HepG2 (cell line): ENCODE measurements at regions not wholly inside any gene's neighbourhood (a gene's known extent, or its start where the extent isn't known, plus 50 kb on each side); places are given as distances from the start of the nearest gene placed in this dataset.

Experiments used
- ATAC-seq: fragments of 200-7000 bp; cut with Tn5 transposase; 3 replicates; pipeline ENCODE4 v1.9.1; 2020; ENCODE audit warnings: mild to moderate bottlenecking, moderate library complexity
- BruUV-seq: library from RNA; stranded (reverse); fragments of 400-500 nt; replicated peaks from 2 replicates; lab custom pipeline; 2021; lab: Mats Ljungman, UMichigan
- CTCF ChIA-PET: fragments of 300-600 bp; formaldehyde crosslinking; extraction: SDS; loops from one replicate; lab custom pipeline; 2021; ENCODE audit warnings: low total read pairs, inconsistent platforms, low intra/inter-chr PET ratio; lab: Yijun Ruan, JAX
- POLR2A ChIA-PET: fragments of 350-600 bp; sonication (Branson Sonifier 250); formaldehyde crosslinking; loops from one replicate; lab custom pipeline; 2020; ENCODE audit warnings: antibody characterized with exemption, inconsistent platforms; lab: Yijun Ruan, JAX
- DNase-seq: peaks from one replicate; pipeline ENCODE4 v3.0.0-alpha.2; 2015; ENCODE audit warnings: low spot score
- FAIRE-seq: peaks from 3 replicates; lab custom pipeline; 2011; peaks lifted over from hg19 to GRCh38; lab: Jason Lieb, UNC
- H2AFZ ChIP-seq: one replicate; pipeline ENCODE4 v1.6.1; 2011; ENCODE audit warnings: low read length, inconsistent platforms
- H3K27ac ChIP-seq: fragments of 300-600 bp; 3 replicates; pipeline ENCODE4 v1.8.0; 2011; ENCODE audit warnings: mixed run types, mild to moderate bottlenecking, mixed read lengths, low read length, inconsistent platforms; ENCODE audit not compliant: insufficient read depth; ENCODE audit errors: extremely low read length
- H3K27me3 ChIP-seq, 2 experiments: fragments of 200-600 bp in 1 of 2; 2 replicates in 1 of 2; 3 replicates in 1 of 2; pipeline versions ENCODE4 v1.6.0 to v1.8.0; 2011; ENCODE audit warnings: low read length in 2 of 2, mild to moderate bottlenecking in 2 of 2, moderate library complexity in 2 of 2, inconsistent platforms in 1 of 2; ENCODE audit not compliant: insufficient read depth in 2 of 2, control insufficient read depth in 1 of 2
- H3K36me3 ChIP-seq, 2 experiments: fragments of 200-600 bp in 1 of 2; replicated peaks in 1 of 2; 2 replicates in 1 of 2; 3 replicates in 1 of 2; pipeline versions ENCODE4 v1.5.1 to v1.8.0; 2011; ENCODE audit warnings: low read length in 2 of 2, inconsistent platforms in 1 of 2; ENCODE audit not compliant: insufficient read depth in 2 of 2, control insufficient read depth in 1 of 2
- H3K4me1 ChIP-seq: 2 replicates; pipeline ENCODE4 v1.5.1; 2012; ENCODE audit warnings: low read length, inconsistent platforms; ENCODE audit not compliant: insufficient read depth
- H3K4me2 ChIP-seq: 2 replicates; pipeline ENCODE4 v1.6.0; 2011; ENCODE audit warnings: low read depth, low read length, inconsistent platforms
- H3K4me3 ChIP-seq, 3 experiments: fragments of 200-600 bp in 1 of 3; sonication (generic), shearing (Covaris generic) in 1 of 3; replicated peaks in 1 of 3; 2 replicates each; pipeline ENCODE4 v1.5.1; 2011 to 2016; ENCODE audit warnings: low read length in 3 of 3, inconsistent platforms in 2 of 3, low read depth in 2 of 3, mild to moderate bottlenecking in 2 of 3, control low read depth in 1 of 3, mixed read lengths in 1 of 3; ENCODE audit not compliant: insufficient read depth in 1 of 3
- H3K79me2 ChIP-seq: one replicate; pipeline ENCODE4 v1.6.1; 2011; ENCODE audit warnings: low read length, inconsistent platforms; ENCODE audit not compliant: insufficient read depth
- H3K9ac ChIP-seq: 2 replicates; pipeline ENCODE4 v1.6.0; 2011; ENCODE audit warnings: mild to moderate bottlenecking, low read depth, low read length, inconsistent platforms; ENCODE audit not compliant: insufficient read depth
- H3K9me3 ChIP-seq: 2 replicates; pipeline ENCODE4 v1.5.1; 2012; ENCODE audit warnings: mild to moderate bottlenecking, low read length
- H4K20me1 ChIP-seq: 2 replicates; pipeline ENCODE4 v1.6.0; 2011; ENCODE audit warnings: inconsistent platforms, mild to moderate bottlenecking, low read length, moderate library complexity; ENCODE audit not compliant: insufficient read depth
- ADNP ChIP-seq: sonication (generic); formaldehyde crosslinking; IDR thresholded peaks from 2 replicates; pipeline ENCODE4 v1.4.0; 2020; ENCODE audit warnings: missing genetic modification reagents
- BHLHE40 ChIP-seq: IDR thresholded peaks from 2 replicates; pipeline ENCODE4 v1.6.1; 2011; ENCODE audit warnings: low read length, improper control_type of control experiment
- CAMTA2 ChIP-seq: sonication (generic); formaldehyde crosslinking; IDR thresholded peaks from 2 replicates; pipeline ENCODE4 v1.4.0; 2020; ENCODE audit warnings: mild to moderate bottlenecking, missing genetic modification reagents, borderline replicate concordance
- RXRA ChIP-seq: sonication (generic); formaldehyde crosslinking; IDR thresholded peaks from 2 replicates; pipeline ENCODE4 v1.5.1; 2020; ENCODE audit warnings: missing genetic modification reagents
- RXRB ChIP-seq: IDR thresholded peaks from 2 replicates; pipeline ENCODE4 v1.6.1; 2016; ENCODE audit warnings: borderline replicate concordance, missing genetic modification reagents, missing compliant biosample characterization
- SKI ChIP-seq: fragments of 450-650 bp; IDR thresholded peaks from one replicate; pipeline ENCODE4 v1.6.1; 2018; ENCODE audit warnings: mild to moderate bottlenecking; ENCODE audit not compliant: partially characterized antibody
- SNAPC2 ChIP-seq: sonication (generic); formaldehyde crosslinking; IDR thresholded peaks from 2 replicates; pipeline ENCODE4 v1.8.1; 2022; ENCODE audit warnings: mild to moderate bottlenecking, missing genetic modification reagents
- TBL1XR1 ChIP-seq: fragments of 150-350 bp; IDR thresholded peaks from 2 replicates; pipeline ENCODE4 v1.6.1; 2014; ENCODE audit warnings: borderline replicate concordance, low read length; ENCODE audit not compliant: partially characterized antibody
- ZFX ChIP-seq: sonication (generic); formaldehyde crosslinking; IDR thresholded peaks from 2 replicates; pipeline ENCODE4 v1.4.0; 2020; ENCODE audit warnings: mild to moderate bottlenecking, low read depth, missing genetic modification reagents, moderate library complexity
- ZNF292 ChIP-seq: sonication (generic); formaldehyde crosslinking; IDR thresholded peaks from 2 replicates; pipeline ENCODE4 v1.8.1; 2022; ENCODE audit warnings: mild to moderate bottlenecking, low read depth, missing genetic modification reagents, borderline replicate concordance
- ZNF770 ChIP-seq: sonication (generic); formaldehyde crosslinking; IDR thresholded peaks from 2 replicates; pipeline ENCODE4 v1.5.0; 2020; ENCODE audit warnings: mild to moderate bottlenecking, missing genetic modification reagents
- ZNF773 ChIP-seq: sonication (generic); formaldehyde crosslinking; IDR thresholded peaks from 2 replicates; pipeline ENCODE4 v1.4.0; 2020; ENCODE audit warnings: missing genetic modification reagents, borderline replicate concordance
- WGBS: methylation state at CpG from one replicate; pipeline ENCODE4 v1.1.6; 2017; ENCODE audit warnings: low lambda C conversion rate; 5-methylcytosine and 5-hydroxymethylcytosine counted together
- in situ Hi-C: cut with HindIII; loops from 2 replicates; pipeline ENCODE4 v1.10.0; 2017; ENCODE audit warnings: low pct_unique_long_range_greater_than_20kb; ENCODE audit not compliant: extremely low pct_ligation_motif_present
- intact Hi-C: fragments of 100-400 bp; cut with micrococcal nuclease; formaldehyde crosslinking; loops from one replicate; pipeline ENCODE4 v1.10.0; 2022; ENCODE audit not compliant: unreplicated experiment
- TF ChIP-seq, protein P1 (sequence below): sonication (generic); formaldehyde crosslinking; IDR thresholded peaks from 2 replicates; pipeline ENCODE4 v1.5.0; 2020; ENCODE audit warnings: mild to moderate bottlenecking, missing genetic modification reagents, borderline replicate concordance
- TF ChIP-seq, protein P2 (sequence below): sonication (generic); formaldehyde crosslinking; IDR thresholded peaks from 2 replicates; pipeline ENCODE4 v1.5.0; 2020; ENCODE audit warnings: mild to moderate bottlenecking, low read depth, missing genetic modification reagents, borderline replicate concordance

GRCh38 chr20:60648556-60648955, 603.5 kb upstream of the CDH4 start (continued):
- TF ChIP-seq, protein P1, sequence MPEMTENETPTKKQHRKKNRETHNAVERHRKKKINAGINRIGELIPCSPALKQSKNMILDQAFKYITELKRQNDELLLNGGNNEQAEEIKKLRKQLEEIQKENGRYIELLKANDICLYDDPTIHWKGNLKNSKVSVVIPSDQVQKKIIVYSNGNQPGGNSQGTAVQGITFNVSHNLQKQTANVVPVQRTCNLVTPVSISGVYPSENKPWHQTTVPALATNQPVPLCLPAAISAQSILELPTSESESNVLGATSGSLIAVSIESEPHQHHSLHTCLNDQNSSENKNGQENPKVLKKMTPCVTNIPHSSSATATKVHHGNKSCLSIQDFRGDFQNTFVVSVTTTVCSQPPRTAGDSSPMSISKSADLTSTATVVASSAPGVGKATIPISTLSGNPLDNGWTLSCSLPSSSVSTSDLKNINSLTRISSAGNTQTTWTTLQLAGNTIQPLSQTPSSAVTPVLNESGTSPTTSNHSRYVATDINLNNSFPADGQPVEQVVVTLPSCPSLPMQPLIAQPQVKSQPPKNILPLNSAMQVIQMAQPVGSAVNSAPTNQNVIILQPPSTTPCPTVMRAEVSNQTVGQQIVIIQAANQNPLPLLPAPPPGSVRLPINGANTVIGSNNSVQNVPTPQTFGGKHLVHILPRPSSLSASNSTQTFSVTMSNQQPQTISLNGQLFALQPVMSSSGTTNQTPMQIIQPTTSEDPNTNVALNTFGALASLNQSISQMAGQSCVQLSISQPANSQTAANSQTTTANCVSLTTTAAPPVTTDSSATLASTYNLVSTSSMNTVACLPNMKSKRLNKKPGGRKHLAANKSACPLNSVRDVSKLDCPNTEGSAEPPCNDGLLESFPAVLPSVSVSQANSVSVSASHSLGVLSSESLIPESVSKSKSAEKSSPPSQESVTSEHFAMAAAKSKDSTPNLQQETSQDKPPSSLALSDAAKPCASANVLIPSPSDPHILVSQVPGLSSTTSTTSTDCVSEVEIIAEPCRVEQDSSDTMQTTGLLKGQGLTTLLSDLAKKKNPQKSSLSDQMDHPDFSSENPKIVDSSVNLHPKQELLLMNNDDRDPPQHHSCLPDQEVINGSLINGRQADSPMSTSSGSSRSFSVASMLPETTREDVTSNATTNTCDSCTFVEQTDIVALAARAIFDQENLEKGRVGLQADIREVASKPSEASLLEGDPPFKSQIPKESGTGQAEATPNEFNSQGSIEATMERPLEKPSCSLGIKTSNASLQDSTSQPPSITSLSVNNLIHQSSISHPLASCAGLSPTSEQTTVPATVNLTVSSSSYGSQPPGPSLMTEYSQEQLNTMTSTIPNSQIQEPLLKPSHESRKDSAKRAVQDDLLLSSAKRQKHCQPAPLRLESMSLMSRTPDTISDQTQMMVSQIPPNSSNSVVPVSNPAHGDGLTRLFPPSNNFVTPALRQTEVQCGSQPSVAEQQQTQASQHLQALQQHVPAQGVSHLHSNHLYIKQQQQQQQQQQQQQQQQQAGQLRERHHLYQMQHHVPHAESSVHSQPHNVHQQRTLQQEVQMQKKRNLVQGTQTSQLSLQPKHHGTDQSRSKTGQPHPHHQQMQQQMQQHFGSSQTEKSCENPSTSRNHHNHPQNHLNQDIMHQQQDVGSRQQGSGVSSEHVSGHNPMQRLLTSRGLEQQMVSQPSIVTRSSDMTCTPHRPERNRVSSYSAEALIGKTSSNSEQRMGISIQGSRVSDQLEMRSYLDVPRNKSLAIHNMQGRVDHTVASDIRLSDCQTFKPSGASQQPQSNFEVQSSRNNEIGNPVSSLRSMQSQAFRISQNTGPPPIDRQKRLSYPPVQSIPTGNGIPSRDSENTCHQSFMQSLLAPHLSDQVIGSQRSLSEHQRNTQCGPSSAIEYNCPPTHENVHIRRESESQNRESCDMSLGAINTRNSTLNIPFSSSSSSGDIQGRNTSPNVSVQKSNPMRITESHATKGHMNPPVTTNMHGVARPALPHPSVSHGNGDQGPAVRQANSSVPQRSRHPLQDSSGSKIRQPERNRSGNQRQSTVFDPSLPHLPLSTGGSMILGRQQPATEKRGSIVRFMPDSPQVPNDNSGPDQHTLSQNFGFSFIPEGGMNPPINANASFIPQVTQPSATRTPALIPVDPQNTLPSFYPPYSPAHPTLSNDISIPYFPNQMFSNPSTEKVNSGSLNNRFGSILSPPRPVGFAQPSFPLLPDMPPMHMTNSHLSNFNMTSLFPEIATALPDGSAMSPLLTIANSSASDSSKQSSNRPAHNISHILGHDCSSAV: no peak
- no peak for TF ChIP-seq ADNP
- TF ChIP-seq TBL1XR1: no peak
- TF ChIP-seq RXRA (CRISPR knock-in tag): no peak
- no peak for TF ChIP-seq SKI
- TF ChIP-seq ZNF292 (CRISPR knock-in tag): no peak

DNA sequence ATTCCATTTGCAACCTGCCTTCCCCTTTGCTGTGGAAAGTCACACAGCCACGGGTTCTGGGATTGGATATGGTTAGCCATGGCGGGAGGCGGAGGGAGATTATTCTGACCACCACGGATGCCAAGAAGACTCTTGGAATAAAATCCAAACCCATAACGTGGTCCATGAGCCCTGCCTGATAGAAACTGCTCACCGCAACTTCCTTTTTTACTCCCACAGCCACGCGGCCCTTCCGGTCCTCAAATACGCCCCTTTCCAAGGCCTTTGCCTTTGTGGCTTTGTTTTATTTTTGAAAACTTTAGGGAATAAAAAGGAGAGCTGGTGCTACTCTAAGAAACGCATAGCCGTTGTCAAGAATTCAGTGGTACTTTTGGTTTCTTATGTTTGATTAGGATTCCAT, 602.5 kb upstream of the CDH4 start:
- no peak for FAIRE-seq
- TF ChIP-seq SNAPC2 (CRISPR knock-in tag) (no peak), ZNF773 (no peak), RXRB (CRISPR knock-in tag) (no peak), CAMTA2 (CRISPR knock-in tag) (no peak), ZFX (CRISPR knock-in tag) (no peak), ZNF770 (CRISPR knock-in tag) (no peak), BHLHE40 (no peak)
- TF ChIP-seq, protein P2, sequence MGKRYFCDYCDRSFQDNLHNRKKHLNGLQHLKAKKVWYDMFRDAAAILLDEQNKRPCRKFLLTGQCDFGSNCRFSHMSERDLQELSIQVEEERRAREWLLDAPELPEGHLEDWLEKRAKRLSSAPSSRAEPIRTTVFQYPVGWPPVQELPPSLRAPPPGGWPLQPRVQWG (CRISPR knock-in tag): no peak
- Histone ChIP-seq H3K36me3 (no peaks in the 10 kb centered on the region), H3K27me3 (no peaks in the 10 kb centered on the region), H3K27ac (no peak overlapping the region), H3K9me3 (peaks cover 100% of the 10 kb centered on the region), H3K9ac (no peak overlapping the region), H3K4me3 (no peak overlapping the region), H3K4me1 (no peaks in the 10 kb centered on the region), H3K79me2 (no peaks in the 10 kb centered on the region), H2AFZ (no peak overlapping the region), H3K4me2 (no peak overlapping the region), H4K20me1 (no peaks in the 10 kb centered on the region)
- intact Hi-C loops: no loop called here
- BruUV-seq: no TSS peak
- DNase-seq: no peak
- POLR2A ChIA-PET: no interaction called here
- in situ Hi-C loops: no loop called here
- CTCF ChIA-PET: no interaction called here
- no peak for ATAC-seq
- 60% methylated on average over 12 of the region's 12 CpGs for WGBS
